Ishikawa (cell line): ENCODE measurements at regions not wholly inside any gene's neighbourhood (a gene's known extent, or its start where the extent isn't known, plus 50 kb on each side); places are given as distances from the start of the nearest gene placed in this dataset.

Experiments
- CEBPB ChIP-seq: IDR thresholded peaks from 2 replicates; pipeline ENCODE4 v1.6.1; 2012
- TAF1 ChIP-seq: IDR thresholded peaks from 2 replicates; pipeline ENCODE4 v1.6.1; 2012; ENCODE audit warnings: low read depth, mild to moderate bottlenecking

GRCh38 chr5:87661784-87662566, 249.2 kb upstream of the CCNH start:
- no peak for TF ChIP-seq TAF1
- no peak for TF ChIP-seq CEBPB
